Neural cell (in vitro differentiated cells): ENCODE measurements at regions not wholly inside any gene's neighbourhood (a gene's known extent, or its start where the extent isn't known, plus 50 kb on each side); places are given as distances from the start of the nearest gene placed in this dataset.

Experiments
- H2AFZ ChIP-seq: fragments of 200-600, 300-800 bp; sonication (generic), shearing (Covaris generic); 2 replicates; pipeline ENCODE4 v1.6.0; 2014; ENCODE audit warnings: low read depth, mild to moderate bottlenecking, antibody characterized with exemption, low read length, moderate library complexity
- H3F3A ChIP-seq: fragments of 200-600 bp; shearing (Covaris generic); 2 replicates; pipeline ENCODE4 v1.6.1; 2016; ENCODE audit warnings: mild to moderate bottlenecking, moderate library complexity, mixed read lengths, antibody characterized with exemption, low read length; ENCODE audit not compliant: insufficient read depth, poor library complexity, severe bottlenecking
- H3K27ac ChIP-seq: fragments of 200-600, 300-800 bp; sonication (generic), shearing (Covaris generic); 2 replicates; pipeline ENCODE4 v1.5.1; 2014; ENCODE audit warnings: mild to moderate bottlenecking, low read length, moderate library complexity
- H3K27me3 ChIP-seq: fragments of 300-800, 200-600 bp; sonication (generic), shearing (Covaris generic); 2 replicates; pipeline ENCODE4 v1.6.0; 2014; ENCODE audit warnings: mild to moderate bottlenecking, low read depth, low read length, moderate library complexity; ENCODE audit not compliant: insufficient read depth
- H3K36me3 ChIP-seq: fragments of 300-800, 200-600 bp; sonication (generic), shearing (Covaris generic); 2 replicates; pipeline ENCODE4 v1.5.1; 2014; ENCODE audit warnings: mild to moderate bottlenecking, antibody characterized with exemption, low read length, moderate library complexity; ENCODE audit not compliant: insufficient read depth
- H3K4me2 ChIP-seq: fragments of 300-800, 200-600 bp; sonication (generic), shearing (Covaris generic); 2 replicates; pipeline ENCODE4 v1.6.0; 2014; ENCODE audit warnings: mild to moderate bottlenecking, low read length
- H3K4me3 ChIP-seq: fragments of 300-800, 200-600 bp; sonication (generic), shearing (Covaris generic); 2 replicates; pipeline ENCODE4 v1.5.1; 2014; ENCODE audit warnings: mild to moderate bottlenecking, low read length, moderate library complexity
- H3K79me2 ChIP-seq: fragments of 200-600 bp; shearing (Covaris generic); replicated peaks from 2 replicates; pipeline ENCODE4 v1.6.0; 2014; ENCODE audit warnings: mild to moderate bottlenecking, low read length, moderate library complexity; ENCODE audit not compliant: insufficient read depth
- H3K9ac ChIP-seq: fragments of 300-800, 200-600 bp; sonication (generic), shearing (Covaris generic); 2 replicates; pipeline ENCODE4 v1.6.1; 2016; ENCODE audit warnings: mild to moderate bottlenecking, low read length, mixed read lengths
- H3K9me2 ChIP-seq: fragments of 200-600 bp; shearing (Covaris generic); 2 replicates; pipeline ENCODE4 v1.6.1; 2016; ENCODE audit warnings: mild to moderate bottlenecking, low read length, mixed read lengths; ENCODE audit not compliant: insufficient read depth
- H3K9me3 ChIP-seq: fragments of 200-600, 300-800 bp; sonication (generic), shearing (Covaris generic); 2 replicates; pipeline ENCODE4 v1.6.1; 2016; ENCODE audit warnings: mild to moderate bottlenecking, mixed run types, low read length, moderate library complexity, mixed read lengths
- H4K20me1 ChIP-seq: fragments of 200-600 bp; shearing (Covaris generic); 2 replicates; pipeline ENCODE4 v1.6.1; 2016; ENCODE audit warnings: mild to moderate bottlenecking, mixed run types; ENCODE audit not compliant: insufficient read depth
- CTCF ChIP-seq: fragments of 450-650 bp; IDR thresholded peaks from 2 replicates; pipeline ENCODE4 v1.5.1; 2014; ENCODE audit warnings: antibody characterized with exemption, mild to moderate bottlenecking, moderate library complexity; ENCODE audit not compliant: poor library complexity, severe bottlenecking
- EP300 ChIP-seq: fragments of 450-650 bp; conservative IDR thresholded peaks from 2 replicates; pipeline ENCODE4 v1.6.1; 2014; ENCODE audit warnings: antibody characterized with exemption, mild to moderate bottlenecking, moderate library complexity; ENCODE audit not compliant: poor library complexity, severe bottlenecking
- EZH2 ChIP-seq: fragments of 200-600, 300-800 bp; shearing (Covaris generic), sonication (generic); IDR thresholded peaks from 2 replicates; pipeline ENCODE4 v1.6.1; 2014; ENCODE audit warnings: antibody characterized with exemption, low read length, borderline replicate concordance, mild to moderate bottlenecking; ENCODE audit not compliant: insufficient read depth, poor library complexity, severe bottlenecking
- MXI1 ChIP-seq: fragments of 450-650 bp; conservative IDR thresholded peaks from 2 replicates; pipeline ENCODE4 v1.6.1; 2014; ENCODE audit warnings: antibody characterized with exemption, mild to moderate bottlenecking; ENCODE audit not compliant: poor library complexity, severe bottlenecking
- RAD21 ChIP-seq: fragments of 450-650 bp; conservative IDR thresholded peaks from 2 replicates; pipeline ENCODE4 v1.6.1; 2014; ENCODE audit warnings: antibody characterized with exemption, mild to moderate bottlenecking, moderate library complexity
- REST ChIP-seq: IDR thresholded peaks from 2 replicates; pipeline ENCODE4 v1.6.1; 2012; ENCODE audit warnings: borderline replicate concordance
- TAF1 ChIP-seq: IDR thresholded peaks from 2 replicates; pipeline ENCODE4 v1.6.1; 2012; ENCODE audit warnings: low read depth

DNA sequence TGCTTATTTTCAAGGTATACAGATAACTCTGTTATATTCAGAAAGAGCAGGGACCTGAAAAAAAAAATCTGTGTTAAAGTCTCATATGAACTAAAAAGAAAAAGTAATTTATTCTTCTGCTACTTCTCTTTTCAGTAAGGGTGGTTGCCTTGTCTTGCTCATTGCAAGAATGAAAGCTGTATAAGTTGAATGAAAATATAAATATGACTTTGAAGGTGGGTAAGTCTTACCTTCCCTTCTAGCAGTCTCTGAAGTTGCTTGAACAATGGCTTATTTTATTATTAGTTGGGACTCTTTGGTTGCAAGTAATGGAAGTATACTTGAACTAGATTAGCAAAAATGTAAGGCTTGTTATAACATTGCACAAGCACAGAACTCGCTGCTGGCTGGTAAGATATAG, 1554.9 kb downstream of the SI start:
- Histone ChIP-seq H3K27ac (no peak overlapping the region), H3K9ac (no peak overlapping the region), H3K4me2 (no peak overlapping the region), H3K27me3 (no peaks in the 10 kb centered on the region), H3K9me2 (no peaks in the 10 kb centered on the region), H3K9me3 (no peaks in the 10 kb centered on the region), H4K20me1 (no peaks in the 10 kb centered on the region), H3K79me2 (no peaks in the 10 kb centered on the region), H3K4me3 (no peak overlapping the region), H3F3A (no peaks in the 10 kb centered on the region), H3K36me3 (no peaks in the 10 kb centered on the region), H2AFZ (no peak overlapping the region)
- TF ChIP-seq MXI1, result no peak
- TF ChIP-seq TAF1, result no peak
- no peak for TF ChIP-seq REST
- no peak for TF ChIP-seq EP300
- no peak for TF ChIP-seq RAD21
- no peak for TF ChIP-seq EZH2

DNA sequence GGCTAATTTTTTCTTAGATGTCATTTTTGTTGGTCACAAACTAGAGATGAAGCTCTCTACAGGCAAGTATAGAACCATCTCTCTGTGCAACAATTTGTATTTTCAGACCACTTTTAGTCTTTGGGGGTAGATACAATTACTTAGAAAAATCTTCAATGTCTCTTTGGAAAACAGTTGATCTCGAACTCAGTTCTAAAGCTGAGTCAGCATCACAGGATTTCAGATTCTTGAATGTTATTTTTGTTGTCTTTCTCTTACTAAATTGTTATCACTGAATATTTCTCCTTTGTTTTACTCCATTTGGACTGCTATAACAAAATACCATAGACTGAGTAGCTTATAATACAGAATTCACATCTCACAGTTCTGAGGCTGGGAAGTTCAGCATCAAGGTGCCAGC, 1557.0 kb downstream of the SI start:
- Histone ChIP-seq H4K20me1 (no peaks in the 10 kb centered on the region), H3K27ac (no peak overlapping the region), H3K9ac (no peak overlapping the region), H3K9me3 (no peaks in the 10 kb centered on the region), H3F3A (no peaks in the 10 kb centered on the region), H3K4me3 (no peak overlapping the region), H2AFZ (no peak overlapping the region), H3K79me2 (no peaks in the 10 kb centered on the region), H3K36me3 (no peaks in the 10 kb centered on the region), H3K4me2 (no peak overlapping the region), H3K9me2 (no peaks in the 10 kb centered on the region), H3K27me3 (no peaks in the 10 kb centered on the region)
- TF ChIP-seq EZH2 (no peak), CTCF (no peak), REST (no peak), MXI1 (no peak), TAF1 (no peak), RAD21 (no peak)
